HEK293T (cell line): ENCODE measurements at regions not wholly inside any gene's neighbourhood (a gene's known extent, or its start where the extent isn't known, plus 50 kb on each side); places are given as distances from the start of the nearest gene placed in this dataset.
"Not testable (repeated sequence)": the region's sequence is repeated elsewhere in the genome, so short reads cannot be mapped to it uniquely, and the experiment has no call there.

Experiments
- CTCF ChIA-PET: fragments of 350-600 bp; formaldehyde crosslinking; extraction: SDS; loops from one replicate; lab custom pipeline; 2021; ENCODE audit warnings: antibody characterized with exemption, inconsistent platforms; lab: Yijun Ruan, JAX
- POLR2A ChIA-PET: fragments of 350-600 bp; formaldehyde crosslinking; extraction: SDS; loops from one replicate; lab custom pipeline; 2020; ENCODE audit warnings: antibody characterized with exemption, inconsistent platforms; lab: Yijun Ruan, JAX
- DNase-seq: peaks from one replicate; pipeline ENCODE4 v3.0.0; 2012; ENCODE audit warnings: mixed read lengths; ENCODE audit errors: extremely low spot score
- ARNT ChIP-seq: fragments of 450-650 bp; IDR thresholded peaks from 2 replicates; pipeline ENCODE4 v1.6.1; 2017; ENCODE audit warnings: mild to moderate bottlenecking
- BHLHE40 ChIP-seq: fragments of 450-650 bp; IDR thresholded peaks from 2 replicates; pipeline ENCODE4 v1.6.1; 2016; ENCODE audit warnings: mild to moderate bottlenecking, moderate library complexity, borderline replicate concordance
- CTBP1 ChIP-seq: fragments of 450-650 bp; IDR thresholded peaks from 2 replicates; pipeline ENCODE4 v1.6.1; 2016; ENCODE audit warnings: borderline replicate concordance
- ELF4 ChIP-seq: fragments of 450-650 bp; IDR thresholded peaks from 2 replicates; pipeline ENCODE4 v1.6.1; 2017; ENCODE audit warnings: antibody characterized with exemption
- FOXA1 ChIP-seq: fragments of 450-650 bp; IDR thresholded peaks from 2 replicates; pipeline ENCODE4 v1.6.1; 2016; ENCODE audit warnings: mild to moderate bottlenecking
- FOXK2 ChIP-seq: fragments of 450-650 bp; IDR thresholded peaks from 2 replicates; pipeline ENCODE4 v1.6.1; 2016; ENCODE audit warnings: mild to moderate bottlenecking
- FOXM1 ChIP-seq: fragments of 450-650 bp; IDR thresholded peaks from 2 replicates; pipeline ENCODE4 v1.6.1; 2017; ENCODE audit warnings: mild to moderate bottlenecking, borderline replicate concordance
- HDGF ChIP-seq: fragments of 450-650 bp; IDR thresholded peaks from 2 replicates; pipeline ENCODE4 v1.6.1; 2017; ENCODE audit warnings: antibody characterized with exemption, borderline replicate concordance
- L3MBTL2 ChIP-seq: fragments of 450-650 bp; conservative IDR thresholded peaks from 2 replicates; pipeline ENCODE4 v1.6.1; 2016; ENCODE audit warnings: mild to moderate bottlenecking
- LEF1 ChIP-seq: fragments of 450-650 bp; IDR thresholded peaks from 2 replicates; pipeline ENCODE4 v1.6.1; 2017; ENCODE audit warnings: mild to moderate bottlenecking, borderline replicate concordance
- NFRKB ChIP-seq: fragments of 450-650 bp; IDR thresholded peaks from 2 replicates; pipeline ENCODE4 v1.6.1; 2016; ENCODE audit warnings: mild to moderate bottlenecking, moderate library complexity
- SP1 ChIP-seq: fragments of 450-650 bp; IDR thresholded peaks from 2 replicates; pipeline ENCODE4 v1.6.1; 2017
- SUZ12 ChIP-seq: fragments of 450-650 bp; IDR thresholded peaks from 2 replicates; pipeline ENCODE4 v1.6.1; 2016; ENCODE audit warnings: mild to moderate bottlenecking
- TARDBP ChIP-seq: fragments of 450-650 bp; IDR thresholded peaks from 2 replicates; pipeline ENCODE4 v1.6.1; 2016
- ZNF384 ChIP-seq: fragments of 450-650 bp; IDR thresholded peaks from 2 replicates; pipeline ENCODE4 v1.6.1; 2016
- TF ChIP-seq, protein P1 (sequence below): fragments of 450-650 bp; IDR thresholded peaks from 2 replicates; pipeline ENCODE4 v1.6.1; 2016

DNA sequence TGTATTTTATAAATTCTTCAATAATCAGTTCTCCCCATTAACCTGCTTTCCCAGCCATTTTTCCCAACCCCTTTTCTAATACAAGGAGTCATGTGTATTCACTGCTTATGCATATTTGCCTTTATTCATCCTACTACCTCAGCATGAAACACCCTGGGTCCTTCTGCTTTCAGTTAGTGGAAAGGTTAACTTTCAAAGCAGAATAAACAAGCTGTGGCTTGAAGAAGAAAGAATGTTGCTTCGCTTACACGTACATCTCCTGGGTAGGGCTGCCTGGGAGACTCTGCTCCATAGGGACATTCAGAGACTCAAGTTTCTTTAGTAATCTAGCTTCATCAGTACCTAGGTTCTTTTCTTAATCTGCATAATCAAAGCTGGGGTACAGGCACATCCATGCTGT is 567.8 kb upstream of the SLC10A2 start:
- POLR2A ChIA-PET: no interaction called here
- DNase-seq: no peak
- TF ChIP-seq BHLHE40: no peak
- no peak for TF ChIP-seq NFRKB
- no peak for TF ChIP-seq L3MBTL2
- TF ChIP-seq FOXK2: no peak
- TF ChIP-seq FOXM1: no peak
- TF ChIP-seq ZNF384: no peak
- TF ChIP-seq, protein P1, sequence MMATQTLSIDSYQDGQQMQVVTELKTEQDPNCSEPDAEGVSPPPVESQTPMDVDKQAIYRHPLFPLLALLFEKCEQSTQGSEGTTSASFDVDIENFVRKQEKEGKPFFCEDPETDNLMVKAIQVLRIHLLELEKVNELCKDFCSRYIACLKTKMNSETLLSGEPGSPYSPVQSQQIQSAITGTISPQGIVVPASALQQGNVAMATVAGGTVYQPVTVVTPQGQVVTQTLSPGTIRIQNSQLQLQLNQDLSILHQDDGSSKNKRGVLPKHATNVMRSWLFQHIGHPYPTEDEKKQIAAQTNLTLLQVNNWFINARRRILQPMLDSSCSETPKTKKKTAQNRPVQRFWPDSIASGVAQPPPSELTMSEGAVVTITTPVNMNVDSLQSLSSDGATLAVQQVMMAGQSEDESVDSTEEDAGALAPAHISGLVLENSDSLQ: no peak
- TF ChIP-seq SUZ12: no peak
- no peak for TF ChIP-seq ELF4
- no peak for TF ChIP-seq FOXA1
- no peak for TF ChIP-seq ARNT
- no peak for TF ChIP-seq HDGF
- CTCF ChIA-PET: no interaction called here

DNA sequence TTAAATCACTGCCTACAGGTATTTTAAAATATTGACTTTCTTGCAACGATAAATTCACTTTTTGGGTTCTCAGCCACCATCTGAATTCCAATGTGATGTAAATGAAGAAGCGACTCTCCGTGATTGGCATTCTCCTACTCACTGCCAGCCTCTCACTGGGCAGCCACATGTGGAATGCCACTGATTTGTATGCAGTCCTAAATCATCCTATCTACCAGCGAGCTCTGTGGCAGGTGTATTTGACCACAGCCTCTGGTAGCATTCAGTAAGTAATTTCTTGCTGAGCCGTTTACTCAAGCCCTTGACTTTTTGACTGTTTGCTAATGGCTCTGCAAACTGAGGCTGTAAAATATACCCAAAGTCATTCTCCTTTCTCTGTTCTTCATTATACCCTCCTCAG is 559.0 kb upstream of the SLC10A2 start:
- ChIA-PET POLR2A (no interaction called here), CTCF (no interaction called here)
- no peak for DNase-seq
- no peak for TF ChIP-seq ZNF384
- no peak for TF ChIP-seq FOXK2
- no peak for TF ChIP-seq FOXM1

DNA sequence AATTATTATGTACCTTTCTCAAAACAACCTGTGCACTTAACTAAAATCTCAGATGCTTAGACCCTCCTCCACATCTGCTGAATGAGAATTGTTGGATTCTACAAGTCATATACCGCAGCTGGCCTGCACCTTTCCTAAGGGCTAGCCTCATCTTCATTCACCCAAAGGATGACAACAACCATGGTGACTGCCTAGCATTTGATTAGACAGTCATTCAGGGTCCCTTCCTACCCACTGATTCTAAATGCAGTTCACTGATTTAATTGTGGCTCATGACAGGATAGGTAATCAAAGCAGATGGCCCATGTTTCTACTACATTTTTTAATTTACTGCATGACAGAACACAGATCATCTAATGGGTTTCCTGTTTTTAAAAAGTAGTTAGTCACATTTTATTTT is 551.9 kb upstream of the SLC10A2 start:
- no peak for DNase-seq
- POLR2A ChIA-PET: no interaction called here
- TF ChIP-seq FOXK2 (no peak), FOXA1 (no peak), ZNF384 (no peak), ARNT (no peak), ELF4 (no peak)
- TF ChIP-seq, protein P1: no peak
- CTCF ChIA-PET: no interaction called here

DNA sequence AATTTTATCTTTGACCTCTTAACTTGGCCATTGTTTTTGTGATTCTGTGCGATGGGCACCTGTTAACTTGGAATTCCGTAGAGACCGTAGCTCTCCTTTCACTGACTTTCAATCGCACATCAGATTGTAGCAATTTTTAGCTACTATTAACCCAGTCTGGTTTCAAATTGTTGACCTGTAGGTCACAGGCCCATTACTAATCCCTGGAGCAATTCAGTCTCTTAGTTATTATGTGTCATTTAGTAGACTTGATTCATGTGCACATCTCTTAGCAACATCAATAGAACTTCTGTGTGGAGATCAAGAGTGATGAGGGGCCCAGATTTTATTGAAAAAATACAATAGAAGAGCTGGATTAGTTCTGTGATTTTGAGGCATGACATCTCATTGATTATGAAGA is 549.6 kb upstream of the SLC10A2 start:
- CTCF ChIA-PET: no interaction called here
- POLR2A ChIA-PET: no interaction called here
- TF ChIP-seq CTBP1: no peak
- TF ChIP-seq BHLHE40: no peak
- no peak for TF ChIP-seq SUZ12
- no peak for TF ChIP-seq TARDBP
- no peak for TF ChIP-seq ELF4
- DNase-seq: no peak

DNA sequence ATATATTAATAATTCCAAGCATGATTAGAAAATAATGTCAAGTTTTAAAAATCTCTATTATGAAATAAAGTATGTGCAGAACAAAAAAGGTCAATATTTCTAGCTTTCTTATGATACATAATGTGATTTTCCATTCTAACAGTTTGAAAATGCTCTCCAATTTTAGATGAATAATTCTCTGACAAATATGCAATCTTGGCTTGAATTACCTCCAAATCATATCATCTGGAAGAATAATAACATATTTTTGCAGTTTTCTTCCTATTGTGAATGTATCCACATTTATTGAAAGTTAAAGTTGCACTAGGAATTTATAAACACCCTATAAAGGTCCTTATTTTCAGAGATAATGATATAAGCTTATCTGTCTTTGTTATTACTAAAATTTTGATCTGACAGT is 548.5 kb upstream of the SLC10A2 start:
- POLR2A ChIA-PET: no interaction called here

DNA sequence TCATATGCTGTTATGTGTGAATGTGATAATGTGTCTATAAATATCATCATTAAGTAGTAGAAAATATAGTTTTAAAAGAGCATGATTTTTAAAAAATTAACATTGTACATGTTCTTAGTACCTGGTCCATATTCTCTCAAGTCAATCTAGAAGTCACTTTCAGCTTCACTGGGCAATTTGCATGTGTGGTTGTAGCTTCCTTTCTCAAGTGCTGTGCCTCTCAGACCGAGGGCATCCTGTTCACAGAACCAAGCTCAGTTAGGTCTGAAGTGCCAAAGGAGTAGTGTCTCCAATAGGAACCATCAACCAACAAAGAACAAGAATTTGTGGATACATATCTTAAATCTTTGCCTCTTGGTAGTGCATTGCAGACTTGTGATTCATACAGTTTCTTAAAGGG is 541.8 kb upstream of the SLC10A2 start:
- ChIA-PET CTCF (no interaction called here), POLR2A (no interaction called here)
- TF ChIP-seq ELF4 (no peak), L3MBTL2 (no peak), SUZ12 (no peak), SP1 (no peak), LEF1 (no peak)
- DNase-seq: no peak

More for the DNA sequence above, 548.5 kb upstream of the SLC10A2 start:
- no peak for DNase-seq
- TF ChIP-seq NFRKB (no peak), HDGF (no peak), SUZ12 (no peak)
- CTCF ChIA-PET: interaction anchor here (0.6 kb wide), 1 partner anchor 376 kb away, joined by 3 read pairs; no protein-coding TSS in a partner anchor

DNA sequence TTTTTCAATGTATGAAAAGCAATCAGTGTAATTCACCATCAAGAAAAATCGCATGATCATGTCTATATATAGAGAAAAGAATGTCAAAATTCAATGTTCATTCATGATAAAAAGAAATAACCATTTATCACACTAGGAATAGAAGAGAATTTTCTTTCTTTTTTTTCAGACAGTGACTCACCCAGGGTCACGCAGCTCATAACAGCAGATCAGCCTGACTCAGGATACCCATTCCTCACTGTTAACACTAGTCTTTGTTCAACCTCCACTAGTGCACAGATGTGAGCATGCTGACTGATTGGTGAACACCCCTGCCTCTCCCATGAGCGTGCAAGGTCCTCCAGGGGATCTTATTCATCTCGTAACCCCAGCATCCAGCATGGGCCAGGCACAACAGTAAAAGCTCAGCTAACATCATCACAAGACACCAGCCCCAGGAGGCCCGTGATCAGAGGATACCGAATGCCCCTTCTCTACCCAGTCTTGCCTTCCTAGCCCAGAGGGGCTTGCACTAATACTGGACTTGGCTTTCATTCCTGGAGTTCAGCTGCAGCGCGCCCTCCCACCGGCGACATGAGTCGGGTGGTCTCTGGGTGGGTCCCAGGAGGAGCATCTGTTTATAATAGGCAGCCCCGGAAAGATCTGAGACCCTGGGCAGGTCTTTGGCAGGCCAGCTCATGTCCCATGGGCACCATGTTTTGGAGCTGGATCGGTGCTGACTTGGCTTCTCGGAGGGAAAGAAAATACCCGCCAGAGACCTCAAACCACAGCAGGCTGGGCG is 539.5 kb upstream of the SLC10A2 start:
- CTCF ChIA-PET: interaction anchor here (0.6 kb wide), 1 partner anchor 191 kb away, joined by 4 read pairs; no protein-coding TSS in a partner anchor
- no peak for TF ChIP-seq HDGF
- TF ChIP-seq, protein P1: no peak
- TF ChIP-seq BHLHE40: no peak
- no peak for TF ChIP-seq FOXM1
- no peak for TF ChIP-seq NFRKB
- TF ChIP-seq TARDBP: no peak
- no peak for TF ChIP-seq SUZ12
- no peak for DNase-seq
- POLR2A ChIA-PET: no interaction called here

DNA sequence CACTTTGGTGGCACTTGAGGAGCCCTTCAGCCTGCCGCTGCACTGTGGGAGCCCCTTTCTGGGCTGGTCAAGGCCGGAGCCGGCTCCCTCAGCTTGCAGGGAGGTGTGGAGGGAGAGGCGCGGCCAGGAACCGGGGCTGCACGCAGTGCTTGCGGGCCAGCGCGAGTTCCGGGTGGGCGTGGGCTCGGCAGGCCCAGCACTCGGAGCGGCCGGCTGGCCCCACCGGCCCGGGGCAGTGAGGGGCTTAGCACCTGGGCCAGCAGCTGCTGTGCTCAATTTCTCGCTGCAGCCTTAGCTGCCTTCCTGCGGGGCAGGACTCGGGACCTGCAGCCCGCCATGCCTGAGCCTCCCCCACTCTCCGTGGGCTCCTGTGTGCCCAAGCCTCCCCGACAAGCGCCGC is 533.7 kb upstream of the SLC10A2 start:
- POLR2A ChIA-PET, CTCF ChIA-PET, DNase-seq: not testable (repeated sequence)
